ENCODE measurements at regions not wholly inside any gene's neighbourhood (a gene's known extent, or its start where the extent isn't known, plus 50 kb on each side); places are given as distances from the start of the nearest gene placed in this dataset.
"Not testable (repeated sequence)": the region's sequence is repeated elsewhere in the genome, so short reads cannot be mapped to it uniquely, and the experiment has no call there.

- DNase-seq = no peak
Measured at GRCh38 chr4:127506283-127506682, 126.5 kb upstream of the INTU start.

- no peak for DNase-seq
Measured at GRCh38 chr4:127509155-127509554, 123.6 kb upstream of the INTU start.

DNA sequence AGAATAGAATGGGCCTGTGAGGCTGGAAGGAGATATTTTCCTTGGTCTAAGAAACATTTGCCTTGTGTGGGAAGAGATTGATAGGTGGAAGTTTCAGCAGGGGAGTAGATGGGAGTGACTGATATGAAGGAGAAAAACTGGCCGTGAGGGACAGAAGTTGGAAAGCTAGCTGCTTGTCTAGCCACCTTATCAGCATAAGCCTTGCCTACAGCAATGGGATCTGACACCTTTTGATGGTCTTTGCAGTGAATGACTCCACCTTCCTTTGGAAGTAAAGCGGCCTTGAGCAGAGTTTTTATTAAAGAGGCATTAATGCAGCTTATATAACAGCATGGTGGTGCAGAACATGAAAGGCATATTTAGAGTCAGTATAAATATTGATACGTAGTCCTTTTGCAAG is 120.1 kb upstream of the INTU start:
- not testable (repeated sequence) for DNase-seq

GRCh38 chr4:127515259-127515658 is 117.5 kb upstream of the INTU start:
- DNase-seq = not testable (repeated sequence)

GRCh38 chr4:127518046-127518445 is 114.7 kb upstream of the INTU start:
- DNase-seq = no peak

GRCh38 chr4:127521463-127521862 is 111.3 kb upstream of the INTU start:
- DNase-seq = no peak

GRCh38 chr4:127523369-127523768 is 109.4 kb upstream of the INTU start:
- DNase-seq = no peak

DNA sequence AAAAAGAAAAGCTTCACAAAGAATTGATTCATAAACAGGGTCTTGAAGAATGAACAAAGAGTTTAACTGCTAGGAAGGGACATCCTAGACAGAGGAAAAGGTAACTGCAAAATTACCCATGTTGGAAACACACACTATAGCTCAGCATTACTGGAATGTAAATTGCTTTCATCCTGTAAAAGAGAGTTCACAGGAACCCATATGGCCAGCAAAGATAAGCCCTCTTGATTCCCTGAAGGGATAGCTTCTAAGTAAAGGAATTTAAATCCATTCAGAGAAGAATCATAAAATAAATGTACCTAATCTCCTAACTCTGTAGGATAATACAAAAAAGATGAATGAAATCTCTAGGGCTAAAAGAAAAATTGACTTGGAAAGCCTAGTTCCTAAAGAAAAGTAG is 107.1 kb upstream of the INTU start:
- DNase-seq = no peak

- no peak for DNase-seq
Measured at GRCh38 chr4:127528302-127528701, 104.5 kb upstream of the INTU start.

DNA sequence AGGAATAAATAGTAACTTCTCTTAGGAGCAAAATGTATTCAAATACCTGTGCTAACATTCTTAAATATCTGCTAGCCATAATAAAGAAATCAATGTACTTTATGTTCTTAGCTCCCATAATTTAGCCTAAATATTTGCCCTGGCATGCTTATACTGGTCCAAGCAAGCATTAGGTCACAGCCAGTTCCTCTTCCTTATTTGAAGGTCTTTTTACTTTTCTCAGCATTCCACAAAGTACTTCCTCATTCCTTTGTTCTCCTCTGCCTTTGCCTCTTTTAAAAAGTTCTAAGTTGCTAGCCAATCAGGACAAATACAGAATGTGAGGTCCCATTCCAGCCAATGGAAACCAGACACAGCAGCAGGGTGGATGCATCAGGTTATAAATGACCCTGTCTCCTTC is 102.9 kb upstream of the INTU start:
- DNase-seq = not testable (repeated sequence)

DNA sequence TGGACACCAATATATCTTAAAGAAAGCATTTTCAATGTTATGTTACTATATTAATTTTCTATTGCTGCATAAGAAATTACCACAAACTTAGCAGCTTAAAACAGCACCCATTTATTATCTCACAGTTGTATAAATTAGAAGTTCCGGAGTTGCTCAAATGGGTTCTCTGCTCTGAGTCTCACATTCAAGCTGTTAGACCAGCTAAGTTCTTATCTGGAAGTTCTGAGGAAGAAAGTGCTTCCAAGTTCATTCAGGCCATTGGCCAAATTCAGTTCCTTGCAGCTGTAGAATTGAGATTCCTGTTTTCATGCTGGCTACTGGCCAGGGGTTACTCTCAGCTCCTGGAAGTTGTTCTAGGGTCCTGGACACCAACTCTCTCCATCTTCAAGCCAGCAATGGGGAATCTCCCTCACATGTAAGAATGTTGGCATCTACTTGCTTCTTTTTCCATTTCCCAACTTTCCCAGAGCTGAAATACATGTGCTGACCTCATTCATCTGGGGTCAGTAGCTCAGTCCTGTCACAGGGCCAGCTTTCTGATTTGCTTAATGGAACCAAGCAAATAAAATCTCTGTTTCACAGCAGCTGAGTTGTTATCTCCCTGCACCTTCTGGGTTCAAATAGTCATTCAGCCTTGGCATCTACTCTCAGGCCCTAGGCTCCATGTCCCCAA is 99.6 kb upstream of the INTU start:
- no peak for DNase-seq

- no peak for DNase-seq
Measured at GRCh38 chr4:127534041-127534825, 98.5 kb upstream of the INTU start.

- no peak for DNase-seq
Measured at GRCh38 chr4:127538016-127538415, 94.7 kb upstream of the INTU start.

- DNase-seq = no peak
Measured at GRCh38 chr4:127540497-127541025, 92.2 kb upstream of the INTU start.

DNA sequence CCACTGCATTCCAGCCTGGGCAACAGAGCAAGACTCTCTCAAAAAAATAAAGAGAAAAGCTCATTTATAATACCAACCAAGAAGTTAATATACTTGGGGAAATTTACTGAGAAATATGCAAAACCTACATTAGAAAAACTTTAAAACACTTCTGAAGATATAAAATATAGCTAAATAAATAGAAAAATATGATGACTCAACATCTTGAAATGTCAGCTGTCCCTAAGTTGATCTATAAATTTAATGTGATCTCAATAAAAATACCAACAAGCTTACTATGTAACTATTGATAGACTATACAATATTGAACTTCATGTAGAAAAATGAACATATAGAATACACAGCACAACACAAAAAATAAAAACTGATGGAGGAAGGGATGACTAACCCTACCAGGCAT is 87.5 kb upstream of the INTU start:
- DNase-seq = no peak

DNA sequence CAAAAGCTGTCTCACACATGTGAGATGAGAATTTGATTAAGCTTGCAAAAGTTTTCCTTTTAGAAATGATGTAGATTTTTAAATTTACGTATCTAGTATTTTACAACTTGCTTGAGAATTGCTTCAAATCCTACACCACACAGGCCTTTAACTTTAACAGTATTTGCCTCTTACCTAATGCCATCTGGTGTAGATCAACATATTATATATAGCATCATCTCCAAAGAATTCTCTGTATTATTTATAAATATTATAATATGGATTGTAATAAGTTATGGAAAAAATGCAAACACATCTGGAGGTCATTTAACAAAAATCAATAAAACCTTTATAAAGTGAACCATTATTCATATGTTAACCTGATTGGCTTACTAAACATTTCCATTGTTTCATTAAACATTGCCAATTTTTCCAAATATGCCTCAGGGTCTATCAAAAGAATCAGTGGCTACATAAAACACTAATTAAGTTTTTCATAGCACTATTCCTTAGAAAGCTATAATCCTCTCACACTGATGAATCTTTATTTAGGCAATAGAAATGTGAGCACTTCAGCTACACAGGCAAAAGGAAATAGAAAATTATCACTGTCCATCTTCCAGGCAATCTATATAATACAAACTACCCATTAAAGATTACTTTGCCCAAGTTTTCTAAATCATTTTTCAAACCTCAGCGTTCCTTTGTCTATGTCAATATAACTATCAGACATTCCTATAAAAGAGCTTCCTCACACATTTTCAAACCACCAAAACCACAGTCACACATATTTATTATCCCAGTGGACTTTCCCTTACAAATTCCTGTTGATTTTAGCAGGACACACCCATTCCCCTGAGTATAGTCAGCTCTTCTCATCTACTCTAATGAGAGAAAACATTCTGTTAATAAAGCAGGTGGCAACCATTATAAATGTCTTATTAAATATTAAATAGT is 83.5 kb upstream of the INTU start:
- no peak for DNase-seq

- no peak for DNase-seq
Measured at GRCh38 chr4:127555106-127555505, 77.7 kb upstream of the INTU start.

GRCh38 chr4:127558088-127558487 is 74.7 kb upstream of the INTU start:
- no peak for DNase-seq

- no peak for DNase-seq
Measured at GRCh38 chr4:127558489-127559407, 74.0 kb upstream of the INTU start.

- DNase-seq = no peak
Measured at GRCh38 chr4:127559981-127560380, 72.8 kb upstream of the INTU start.

DNA sequence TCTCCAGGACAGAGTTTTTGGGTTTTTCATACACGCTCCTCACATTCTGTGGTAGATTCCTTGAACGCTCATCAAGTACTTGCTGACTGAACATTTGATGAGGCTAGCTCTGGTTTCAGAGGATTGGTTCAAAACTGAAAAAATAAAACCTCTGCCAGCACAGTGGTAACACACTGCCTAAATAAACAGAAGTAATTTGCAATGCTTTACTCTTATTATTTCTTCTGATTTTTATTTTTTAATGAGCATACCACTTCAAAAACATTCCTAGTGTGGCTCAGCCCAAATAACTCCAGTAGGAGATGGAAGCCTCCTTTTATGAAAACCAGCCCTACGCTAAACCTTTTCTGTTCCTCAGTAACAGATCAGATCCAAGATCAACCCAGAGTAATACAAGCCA is 72.0 kb upstream of the INTU start:
- DNase-seq = no peak

- DNase-seq = no peak
Measured at GRCh38 chr4:127574643-127575042, 58.1 kb upstream of the INTU start.

Measured in C1 segment of cervical spinal cord (tissue), 14 donors.